Left lobe of liver (tissue), 2 donors: ENCODE measurements at regions not wholly inside any gene's neighbourhood (a gene's known extent, or its start where the extent isn't known, plus 50 kb on each side); places are given as distances from the start of the nearest gene placed in this dataset.

ENCODE experiments used
- ATAC-seq: fragments of 200-7000 bp; cut with Tn5 transposase; one replicate; pipeline ENCODE4 v1.9.1; 2020; ENCODE audit warnings: mild to moderate bottlenecking, moderate library complexity
- DNase-seq: peaks from one replicate; pipeline ENCODE4 v3.0.0-alpha.2; 2020; ENCODE audit warnings: low spot score
- donor health status: DM: no; HTN: no; CAD: no; lungs with moderate emphysema.
- donor health status: DM: no; HTN: yes; CAD: no.

GRCh38 chr12:25301798-25302197 lies 51.1 kb upstream of the KRAS start:
- ATAC-seq (no peak), DNase-seq (no peak)
